Gastroesophageal sphincter (tissue), 3 donors: ENCODE measurements at regions not wholly inside any gene's neighbourhood (a gene's known extent, or its start where the extent isn't known, plus 50 kb on each side); places are given as distances from the start of the nearest gene placed in this dataset.

Source experiments
- EP300 ChIP-seq: sonication (generic); formaldehyde crosslinking; IDR thresholded peaks from one replicate; pipeline ENCODE4 v1.6.1; 2017; ENCODE audit warnings: antibody characterized with exemption, mild to moderate bottlenecking
- POLR2A ChIP-seq, 2 donors: fragments of 450-650 bp; IDR thresholded peaks; one replicate each; pipeline ENCODE4 v1.6.1; 2017; ENCODE audit warnings: antibody characterized with exemption in 2 of 2, mild to moderate bottlenecking in 2 of 2, moderate library complexity in 1 of 2
- POLR2AphosphoS5 ChIP-seq: sonication (generic); formaldehyde crosslinking; IDR thresholded peaks from one replicate; pipeline ENCODE4 v1.6.1; 2017; ENCODE audit warnings: antibody characterized with exemption
- TF ChIP-seq, protein P1 (sequence below), 4 experiments: fragments of 200-600 bp in 2 of 4; fragments of 450-650 bp in 2 of 4; sonication (generic) in 1 of 4; IDR thresholded peaks; one replicate each; pipeline ENCODE4 v1.5.1; 2017 to 2019; ENCODE audit warnings: antibody characterized with exemption in 4 of 4, mild to moderate bottlenecking in 2 of 4, moderate library complexity in 2 of 4

DNA sequence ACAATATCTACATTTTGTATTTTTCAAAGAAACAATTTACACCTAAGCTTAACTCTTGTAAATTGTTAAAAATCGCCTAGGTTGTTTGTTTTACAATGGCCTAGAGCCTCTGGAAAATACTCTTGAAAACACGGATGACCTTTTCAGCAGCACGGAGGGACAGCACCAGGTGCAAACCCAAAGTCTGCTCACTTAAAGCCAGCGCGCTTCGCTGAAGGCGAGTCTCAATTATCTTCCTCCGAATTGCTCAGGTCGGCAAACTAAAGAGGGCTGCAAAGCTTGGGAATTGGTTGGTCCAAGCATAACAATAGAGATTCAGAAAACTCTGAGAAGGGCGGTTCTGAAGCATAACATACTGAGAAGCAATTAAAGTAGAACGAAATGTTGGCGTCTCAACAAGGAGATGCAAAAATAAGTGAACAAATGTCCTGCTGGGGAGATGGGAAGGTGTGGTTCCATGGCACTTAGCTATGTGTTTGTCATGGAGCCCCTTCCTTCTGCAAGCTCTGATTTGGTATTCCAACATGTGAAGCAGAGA, 139.9 kb upstream of the PITRM1 start:
- TF ChIP-seq, protein P1, sequence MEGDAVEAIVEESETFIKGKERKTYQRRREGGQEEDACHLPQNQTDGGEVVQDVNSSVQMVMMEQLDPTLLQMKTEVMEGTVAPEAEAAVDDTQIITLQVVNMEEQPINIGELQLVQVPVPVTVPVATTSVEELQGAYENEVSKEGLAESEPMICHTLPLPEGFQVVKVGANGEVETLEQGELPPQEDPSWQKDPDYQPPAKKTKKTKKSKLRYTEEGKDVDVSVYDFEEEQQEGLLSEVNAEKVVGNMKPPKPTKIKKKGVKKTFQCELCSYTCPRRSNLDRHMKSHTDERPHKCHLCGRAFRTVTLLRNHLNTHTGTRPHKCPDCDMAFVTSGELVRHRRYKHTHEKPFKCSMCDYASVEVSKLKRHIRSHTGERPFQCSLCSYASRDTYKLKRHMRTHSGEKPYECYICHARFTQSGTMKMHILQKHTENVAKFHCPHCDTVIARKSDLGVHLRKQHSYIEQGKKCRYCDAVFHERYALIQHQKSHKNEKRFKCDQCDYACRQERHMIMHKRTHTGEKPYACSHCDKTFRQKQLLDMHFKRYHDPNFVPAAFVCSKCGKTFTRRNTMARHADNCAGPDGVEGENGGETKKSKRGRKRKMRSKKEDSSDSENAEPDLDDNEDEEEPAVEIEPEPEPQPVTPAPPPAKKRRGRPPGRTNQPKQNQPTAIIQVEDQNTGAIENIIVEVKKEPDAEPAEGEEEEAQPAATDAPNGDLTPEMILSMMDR (IDR thresholded peaks at IDR 0.05): no peak
- TF ChIP-seq POLR2A (IDR thresholded peaks at IDR 0.05) (no peak), EP300 (no peak), POLR2AphosphoS5 (no peak)
